H9 (cell line): ENCODE measurements at regions not wholly inside any gene's neighbourhood (a gene's known extent, or its start where the extent isn't known, plus 50 kb on each side); places are given as distances from the start of the nearest gene placed in this dataset.

Experiments
- DNase-seq: peaks from one replicate; pipeline ENCODE4 v3.0.0-alpha.2; 2017
- H2AFZ ChIP-seq: one replicate; pipeline ENCODE4 v1.6.1; 2013; ENCODE audit warnings: mild to moderate bottlenecking, low read length, control low read depth, moderate library complexity
- H2AK5ac ChIP-seq: 2 replicates; pipeline ENCODE4 v1.6.1; 2013; ENCODE audit warnings: low read length, control low read depth, mixed read lengths; ENCODE audit not compliant: insufficient read length
- H2BK120ac ChIP-seq: one replicate; pipeline ENCODE4 v1.6.1; 2013; ENCODE audit warnings: low read depth, mild to moderate bottlenecking, low read length, control low read depth, inconsistent platforms; ENCODE audit not compliant: poor library complexity, severe bottlenecking
- H2BK12ac ChIP-seq: 2 replicates; pipeline ENCODE4 v1.6.1; 2013; ENCODE audit warnings: low read length, control low read depth, mixed read lengths, low read depth; ENCODE audit not compliant: insufficient read length
- H2BK15ac ChIP-seq: 2 replicates; pipeline ENCODE4 v1.6.1; 2013; ENCODE audit warnings: low read depth, low read length, control low read depth
- H2BK20ac ChIP-seq: one replicate; pipeline ENCODE4 v1.6.1; 2013; ENCODE audit warnings: low read depth, mild to moderate bottlenecking, low read length, control low read depth, inconsistent platforms; ENCODE audit not compliant: poor library complexity, severe bottlenecking
- H2BK5ac ChIP-seq: 2 replicates; pipeline ENCODE4 v1.6.1; 2013; ENCODE audit warnings: low read length, control low read depth, mixed read lengths; ENCODE audit not compliant: insufficient read length
- H3K14ac ChIP-seq: 2 replicates; pipeline ENCODE4 v1.6.1; 2013; ENCODE audit warnings: low read length, control low read depth; ENCODE audit not compliant: insufficient read depth
- H3K18ac ChIP-seq: 2 replicates; pipeline ENCODE4 v1.6.1; 2013; ENCODE audit warnings: low read depth, mild to moderate bottlenecking, mixed read lengths, low read length, control low read depth; ENCODE audit not compliant: insufficient read length
- H3K23ac ChIP-seq: 2 replicates; pipeline ENCODE4 v1.6.1; 2013; ENCODE audit warnings: low read length, control low read depth, mixed read lengths, low read depth; ENCODE audit not compliant: insufficient read length
- H3K23me2 ChIP-seq: 2 replicates; pipeline ENCODE4 v1.6.1; 2013; ENCODE audit warnings: low read depth, mild to moderate bottlenecking, mixed read lengths, low read length, control low read depth; ENCODE audit not compliant: insufficient read length, poor library complexity, severe bottlenecking
- H3K27ac ChIP-seq: 2 replicates; pipeline ENCODE4 v1.5.1; 2013; ENCODE audit warnings: low read length, control low read depth, mixed read lengths, low read depth; ENCODE audit not compliant: insufficient read length
- H3K27me3 ChIP-seq: 2 replicates; pipeline ENCODE4 v1.6.1; 2013; ENCODE audit warnings: low read length, control low read depth, inconsistent platforms; ENCODE audit not compliant: insufficient read depth
- H3K4ac ChIP-seq: 2 replicates; pipeline ENCODE4 v1.6.1; 2013; ENCODE audit warnings: low read depth, mild to moderate bottlenecking, control low read depth, inconsistent platforms, low read length, moderate library complexity
- H3K4me1 ChIP-seq: 2 replicates; pipeline ENCODE4 v1.6.1; 2013; ENCODE audit warnings: low read length, control low read depth, inconsistent platforms; ENCODE audit not compliant: insufficient read depth
- H3K4me2 ChIP-seq: 2 replicates; pipeline ENCODE4 v1.6.1; 2013; ENCODE audit warnings: low read length, control low read depth, mixed read lengths; ENCODE audit not compliant: insufficient read length, insufficient read depth
- H3K56ac ChIP-seq: 2 replicates; pipeline ENCODE4 v1.6.1; 2013; ENCODE audit warnings: low read depth, mild to moderate bottlenecking, mixed read lengths, low read length, control low read depth; ENCODE audit not compliant: insufficient read length
- H3K79me1 ChIP-seq: 2 replicates; pipeline ENCODE4 v1.6.1; 2013; ENCODE audit warnings: low read depth, mild to moderate bottlenecking, moderate library complexity, low read length, control low read depth, inconsistent platforms; ENCODE audit not compliant: insufficient read depth, poor library complexity, severe bottlenecking
- H3K79me2 ChIP-seq: 2 replicates; pipeline ENCODE4 v1.6.1; 2013; ENCODE audit warnings: low read length, control low read depth, inconsistent platforms; ENCODE audit not compliant: insufficient read depth
- H3K9ac ChIP-seq: 2 replicates; pipeline ENCODE4 v1.6.1; 2013; ENCODE audit warnings: low read length, control low read depth, mixed read lengths; ENCODE audit not compliant: insufficient read length; ENCODE audit errors: extremely low read depth
- H3K9me3 ChIP-seq: one replicate; pipeline ENCODE4 v1.6.1; 2013; ENCODE audit warnings: low read depth, low read length, inconsistent platforms; ENCODE audit not compliant: control insufficient read depth
- H3T11ph ChIP-seq: one replicate; pipeline ENCODE4 v1.6.1; 2013; ENCODE audit warnings: mild to moderate bottlenecking, low read length, control low read depth, inconsistent platforms
- H4K20me1 ChIP-seq: one replicate; pipeline ENCODE4 v1.6.1; 2013; ENCODE audit not compliant: control insufficient read depth, insufficient read length, insufficient read depth
- H4K5ac ChIP-seq: 2 replicates; pipeline ENCODE4 v1.6.1; 2013; ENCODE audit warnings: low read depth, mild to moderate bottlenecking, mixed read lengths, low read length, control low read depth; ENCODE audit not compliant: insufficient read length
- H4K8ac ChIP-seq: replicated peaks from 2 replicates; pipeline ENCODE4 v1.6.1; 2013; ENCODE audit warnings: low read length, control low read depth, mixed read lengths, low read depth; ENCODE audit not compliant: insufficient read length
- H4K91ac ChIP-seq: 2 replicates; pipeline ENCODE4 v1.6.1; 2013; ENCODE audit warnings: low read depth, mild to moderate bottlenecking, moderate library complexity, mixed read lengths, low read length, control low read depth; ENCODE audit not compliant: insufficient read length
- H3K27ac Mint-ChIP-seq, 3 experiments: 2 replicates in 2 of 3; 3 replicates in 1 of 3; pipeline ENCODE4 v1.8.0; 2020 to 2021; ENCODE audit warnings: mixed read lengths in 3 of 3, mild to moderate bottlenecking in 1 of 3, moderate library complexity in 1 of 3
- H3K27me3 Mint-ChIP-seq: 2 replicates; pipeline ENCODE4 v1.8.0; 2021; ENCODE audit warnings: low read depth, mild to moderate bottlenecking, moderate library complexity, mixed read lengths
- H3K36me3 Mint-ChIP-seq, 3 experiments: 2 replicates in 2 of 3; 3 replicates in 1 of 3; pipeline ENCODE4 v1.8.0; 2020 to 2021; ENCODE audit warnings: low read depth in 3 of 3, mixed read lengths in 3 of 3; ENCODE audit not compliant: insufficient read depth in 1 of 3
- H3K4me1 Mint-ChIP-seq, 2 experiments: 2 replicates each; pipeline ENCODE4 v1.8.0; 2020; ENCODE audit warnings: mixed read lengths in 2 of 2
- H3K4me3 Mint-ChIP-seq, 2 experiments: 2 replicates in 1 of 2; 3 replicates in 1 of 2; pipeline ENCODE4 v1.8.0; 2020 to 2021; ENCODE audit warnings: mild to moderate bottlenecking in 2 of 2, mixed read lengths in 2 of 2, moderate library complexity in 1 of 2
- H3K9me3 Mint-ChIP-seq, 2 experiments: 2 replicates in 1 of 2; 3 replicates in 1 of 2; pipeline ENCODE4 v1.8.0; 2020; ENCODE audit warnings: mild to moderate bottlenecking in 2 of 2, mixed read lengths in 2 of 2, moderate library complexity in 1 of 2
- CTCF ChIP-seq: fragments of 200-600 bp; sonication (generic); conservative IDR thresholded peaks from 3 replicates; pipeline ENCODE4 v1.8.0; 2021; ENCODE audit warnings: antibody characterized with exemption, mild to moderate bottlenecking
- WGBS: extraction: QIAGEN DNeasy Blood & Tissue Kit; methylation state at CpG from one replicate; pipeline ENCODE4 v1.1.7; 2013; ENCODE audit warnings: missing lambda C conversion rate, low lambda C conversion rate, mixed read lengths; ENCODE audit not compliant: insufficient read length; ENCODE audit errors: extremely low coverage; 5-methylcytosine and 5-hydroxymethylcytosine counted together

- Histone ChIP-seq H2AK5ac (no peak overlapping the region), H3K27ac (no peak overlapping the region), H3K9ac (no peak overlapping the region), H3K4me1 (no peaks in the 10 kb centered on the region), H3K56ac (no peak overlapping the region), H2BK15ac (no peak overlapping the region), H2BK12ac (no peak overlapping the region), H3K23ac (no peak overlapping the region), H3K79me2 (no peaks in the 10 kb centered on the region), H3K4me2 (no peak overlapping the region), H4K8ac (no peak overlapping the region), H2BK120ac (no peak overlapping the region), H3K23me2 (no peaks in the 10 kb centered on the region), H4K5ac (no peak overlapping the region), H3T11ph (no peak overlapping the region), H4K91ac (no peak overlapping the region), H2BK20ac (no peak overlapping the region), H2BK5ac (no peak overlapping the region), H3K9me3 (no peaks in the 10 kb centered on the region), H3K79me1 (no peaks in the 10 kb centered on the region), H3K4ac (no peak overlapping the region), H3K27me3 (no peaks in the 10 kb centered on the region), H3K18ac (no peak overlapping the region), H3K14ac (no peak overlapping the region), H2AFZ (no peak overlapping the region), H4K20me1 (no peaks in the 10 kb centered on the region)
- no peaks in the 10 kb centered on the region for H3K27me3 Mint-ChIP-seq
- DNase-seq = no peak
- no CpG with 5 or more reads among the region's 4 CpGs for WGBS
- TF ChIP-seq CTCF = no peak
- no peak overlapping the region for H3K27ac Mint-ChIP-seq
- no peaks in the 10 kb centered on the region for H3K36me3 Mint-ChIP-seq
- no peaks in the 10 kb centered on the region for H3K4me1 Mint-ChIP-seq
- no peak overlapping the region for H3K4me3 Mint-ChIP-seq
- no peaks in the 10 kb centered on the region for H3K9me3 Mint-ChIP-seq
These were observed 464.4 kb downstream of the TRIML1 start for GRCh38 chr4:188603646-188604045.
